Sigmoid colon (tissue), 6 donors: ENCODE measurements at regions not wholly inside any gene's neighbourhood (a gene's known extent, or its start where the extent isn't known, plus 50 kb on each side); places are given as distances from the start of the nearest gene placed in this dataset.

Source experiments
- DNase-seq: peaks from one replicate; pipeline ENCODE4 v3.0.0-alpha.2; 2019
- H3K27ac ChIP-seq, 4 donors: fragments of 200-600 bp; sonication (generic); one replicate each; pipeline ENCODE4 v1.5.1; 2016 to 2019; ENCODE audit warnings: mild to moderate bottlenecking in 1 of 4
- H3K27me3 ChIP-seq, 3 donors: fragments of 200-600 bp; sonication (generic); one replicate each; pipeline ENCODE4 v1.5.1; 2019; ENCODE audit warnings: mild to moderate bottlenecking in 1 of 3
- H3K36me3 ChIP-seq, 4 donors: fragments of 200-600 bp; sonication (generic); one replicate each; pipeline ENCODE4 v1.5.1; 2016 to 2019
- H3K4me1 ChIP-seq, 4 donors: fragments of 200-600 bp; sonication (generic); one replicate each; pipeline ENCODE4 v1.5.1; 2017 to 2019
- H3K4me3 ChIP-seq, 4 donors: fragments of 200-600 bp; sonication (generic); one replicate each; pipeline ENCODE4 v1.5.1; 2017 to 2019; ENCODE audit warnings: mild to moderate bottlenecking in 2 of 4, moderate library complexity in 1 of 4
- H3K9me3 ChIP-seq, 4 donors: fragments of 200-600 bp in 3 of 4; sonication (generic) in 3 of 4; one replicate each; pipeline versions ENCODE4 v1.5.1 to v1.6.1; 2013 to 2019
- EP300 ChIP-seq, 4 donors: sonication (generic); formaldehyde crosslinking; IDR thresholded peaks; one replicate each; pipeline ENCODE4 v1.6.1; 2017; ENCODE audit warnings: antibody characterized with exemption in 4 of 4
- POLR2A ChIP-seq, 2 donors: fragments of 450-650 bp; IDR thresholded peaks; one replicate each; pipeline ENCODE4 v1.6.1; 2016; ENCODE audit warnings: antibody characterized with exemption in 2 of 2, mild to moderate bottlenecking in 2 of 2, moderate library complexity in 2 of 2
- POLR2AphosphoS5 ChIP-seq, 4 donors: sonication (generic); formaldehyde crosslinking; IDR thresholded peaks; one replicate each; pipeline ENCODE4 v1.6.1; 2017; ENCODE audit warnings: antibody characterized with exemption in 4 of 4
- WGBS, 2 donors: extraction: QIAGEN DNeasy Blood & Tissue Kit; methylation state at CpG; one replicate each; pipeline ENCODE4 v1.1.7; 2013; 5-methylcytosine and 5-hydroxymethylcytosine counted together
- intact Hi-C: fragments of 100-400 bp; cut with DNase I; formaldehyde crosslinking; loops from one replicate; pipeline ENCODE4 v1.15.1; 2023
- TF ChIP-seq, protein P1 (sequence below), 4 experiments: fragments of 450-650 bp in 3 of 4; fragments of 200-600 bp in 1 of 4; IDR thresholded peaks; one replicate each; pipeline ENCODE4 v1.5.1; 2016 to 2019; ENCODE audit warnings: antibody characterized with exemption in 4 of 4, mild to moderate bottlenecking in 3 of 4, moderate library complexity in 2 of 4
- donor health status: healthy with polysubstance abuse.
- donor health status: healthy.

DNA sequence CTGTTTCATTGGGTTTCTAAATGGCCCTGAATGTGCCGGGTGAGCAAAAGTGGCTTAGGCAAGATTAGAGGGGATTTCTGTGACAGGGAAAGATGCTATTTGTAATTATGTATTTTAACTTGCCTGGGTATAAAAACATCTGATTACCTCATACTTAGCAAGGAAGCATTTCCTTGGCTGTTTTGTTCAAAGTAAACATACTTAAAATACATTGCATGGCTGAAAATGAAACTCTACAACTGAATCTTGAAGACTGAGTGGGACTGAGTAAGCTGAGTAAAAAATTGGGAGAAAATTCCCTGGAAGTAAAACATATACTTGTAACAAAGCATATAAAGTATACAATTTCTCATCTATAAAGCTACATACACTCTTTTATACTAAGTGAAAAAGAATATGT is 197.5 kb downstream of the IRX1 start:
- no peak for DNase-seq
- intact Hi-C loops, result no loop called here

DNA sequence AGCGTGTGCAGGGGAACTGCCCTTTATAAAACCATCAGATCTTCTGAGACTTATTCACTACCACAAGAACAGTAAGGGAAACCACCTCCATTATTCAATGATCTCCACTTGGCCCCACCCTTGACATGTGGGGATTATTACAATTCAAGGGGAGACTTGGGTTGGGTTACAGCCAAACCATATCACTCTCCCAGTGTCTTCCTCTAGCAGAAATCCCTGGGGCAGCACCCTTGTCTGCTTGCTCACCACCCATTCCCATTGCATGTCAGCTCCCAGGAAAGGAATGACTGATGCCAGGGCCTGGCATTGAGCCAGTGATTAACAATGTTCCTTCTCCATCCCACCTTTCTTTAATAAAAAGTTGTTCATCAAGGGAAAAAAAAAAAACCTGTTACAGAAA is 199.0 kb downstream of the IRX1 start:
- no peak for DNase-seq
- Histone ChIP-seq H3K4me1 (no peaks in the 10 kb centered on the region), H3K9me3 (no peaks in the 10 kb centered on the region), H3K36me3 (no peaks in the 10 kb centered on the region), H3K4me3 (no peak overlapping the region), H3K27ac (no peak overlapping the region), H3K27me3 (peaks cover 0 to 6% (median 0%) of the 10 kb centered on the region in 3 donors)
- TF ChIP-seq, protein P1, sequence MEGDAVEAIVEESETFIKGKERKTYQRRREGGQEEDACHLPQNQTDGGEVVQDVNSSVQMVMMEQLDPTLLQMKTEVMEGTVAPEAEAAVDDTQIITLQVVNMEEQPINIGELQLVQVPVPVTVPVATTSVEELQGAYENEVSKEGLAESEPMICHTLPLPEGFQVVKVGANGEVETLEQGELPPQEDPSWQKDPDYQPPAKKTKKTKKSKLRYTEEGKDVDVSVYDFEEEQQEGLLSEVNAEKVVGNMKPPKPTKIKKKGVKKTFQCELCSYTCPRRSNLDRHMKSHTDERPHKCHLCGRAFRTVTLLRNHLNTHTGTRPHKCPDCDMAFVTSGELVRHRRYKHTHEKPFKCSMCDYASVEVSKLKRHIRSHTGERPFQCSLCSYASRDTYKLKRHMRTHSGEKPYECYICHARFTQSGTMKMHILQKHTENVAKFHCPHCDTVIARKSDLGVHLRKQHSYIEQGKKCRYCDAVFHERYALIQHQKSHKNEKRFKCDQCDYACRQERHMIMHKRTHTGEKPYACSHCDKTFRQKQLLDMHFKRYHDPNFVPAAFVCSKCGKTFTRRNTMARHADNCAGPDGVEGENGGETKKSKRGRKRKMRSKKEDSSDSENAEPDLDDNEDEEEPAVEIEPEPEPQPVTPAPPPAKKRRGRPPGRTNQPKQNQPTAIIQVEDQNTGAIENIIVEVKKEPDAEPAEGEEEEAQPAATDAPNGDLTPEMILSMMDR (IDR thresholded peaks at IDR 0.05), result no peak
- TF ChIP-seq POLR2A (IDR thresholded peaks at IDR 0.05) (no peak), EP300 (IDR thresholded peaks at IDR 0.05) (no peak), POLR2AphosphoS5 (IDR thresholded peaks at IDR 0.05) (no peak)
- 94 to 98% methylated on average over 1 of the region's 1 CpG for WGBS, 2 donors
- intact Hi-C loops, result no loop called here

More for the DNA sequence above, 197.5 kb downstream of the IRX1 start:
- no peak overlapping the region for H3K4me3 ChIP-seq
- H3K4me1 ChIP-seq, result no peaks in the 10 kb centered on the region
- 79 to 82% methylated on average over 1 of the region's 1 CpG for WGBS, 2 donors
- no peaks in the 10 kb centered on the region for H3K36me3 ChIP-seq
- no peak overlapping the region for H3K27ac ChIP-seq
- H3K9me3 ChIP-seq, result no peaks in the 10 kb centered on the region
- peaks cover 0 to 6% (median 4%) of the 10 kb centered on the region in 3 donors for H3K27me3 ChIP-seq
- TF ChIP-seq POLR2A (IDR thresholded peaks at IDR 0.05), result no peak
- no peak for TF ChIP-seq POLR2AphosphoS5 (IDR thresholded peaks at IDR 0.05)
- no peak for TF ChIP-seq EP300 (IDR thresholded peaks at IDR 0.05)
- TF ChIP-seq, protein P1 (IDR thresholded peaks at IDR 0.05), result no peak

- no peak overlapping the region for H3K27ac ChIP-seq
- H3K27me3 ChIP-seq, result no peaks in the 10 kb centered on the region
- no peaks in the 10 kb centered on the region for H3K9me3 ChIP-seq
- intact Hi-C loops, result no loop called here
- TF ChIP-seq POLR2AphosphoS5 (IDR thresholded peaks at IDR 0.05) (no peak), POLR2A (IDR thresholded peaks at IDR 0.05) (no peak), EP300 (IDR thresholded peaks at IDR 0.05) (no peak)
- TF ChIP-seq, protein P1 (IDR thresholded peaks at IDR 0.05), result no peak
- DNase-seq, result no peak
- H3K36me3 ChIP-seq, result no peaks in the 10 kb centered on the region
- no peaks in the 10 kb centered on the region for H3K4me1 ChIP-seq
- WGBS, 2 donors, result 58 to 87% methylated on average over 3 of the region's 3 CpGs
- H3K4me3 ChIP-seq, result no peak overlapping the region
Observed at GRCh38 chr5:3796736-3797135, 201.1 kb downstream of the IRX1 start.

DNA sequence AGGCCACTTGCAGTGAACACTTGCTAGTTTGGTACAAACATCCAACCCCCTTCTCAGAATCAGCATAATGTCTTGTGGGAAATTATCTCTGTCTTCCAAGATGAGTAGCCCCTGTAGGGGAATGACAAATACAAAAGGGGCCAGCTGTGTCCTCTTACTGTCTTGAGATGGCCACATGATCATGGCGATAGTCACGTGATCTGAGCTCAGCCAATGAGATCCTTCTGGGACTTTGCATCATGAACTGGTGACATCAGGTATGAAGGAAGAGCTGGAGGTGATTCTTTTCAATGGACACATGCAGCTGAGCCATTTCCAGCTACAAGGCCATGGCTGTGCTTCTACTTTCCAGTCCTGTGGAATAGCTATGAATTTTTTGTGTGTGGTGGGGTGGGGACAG is 206.3 kb downstream of the IRX1 start:
- TF ChIP-seq, protein P1 (IDR thresholded peaks at IDR 0.05), result no peak
- TF ChIP-seq POLR2A (IDR thresholded peaks at IDR 0.05) (no peak), POLR2AphosphoS5 (IDR thresholded peaks at IDR 0.05) (no peak), EP300 (IDR thresholded peaks at IDR 0.05) (no peak)
- Histone ChIP-seq H3K36me3 (no peaks in the 10 kb centered on the region), H3K4me3 (no peak overlapping the region), H3K27ac (no peak overlapping the region), H3K4me1 (no peaks in the 10 kb centered on the region), H3K9me3 (no peaks in the 10 kb centered on the region), H3K27me3 (no peaks in the 10 kb centered on the region)
- no peak for DNase-seq
- intact Hi-C loops, result no loop called here
- WGBS, 2 donors, result 78 to 88% methylated on average over 2 of the region's 2 CpGs

- Histone ChIP-seq H3K27me3 (no peaks in the 10 kb centered on the region), H3K4me3 (no peak overlapping the region), H3K4me1 (no peaks in the 10 kb centered on the region), H3K27ac (no peak overlapping the region), H3K9me3 (no peaks in the 10 kb centered on the region), H3K36me3 (no peaks in the 10 kb centered on the region)
- no peak for DNase-seq
- TF ChIP-seq POLR2AphosphoS5 (IDR thresholded peaks at IDR 0.05) (no peak), EP300 (IDR thresholded peaks at IDR 0.05) (no peak), POLR2A (IDR thresholded peaks at IDR 0.05) (no peak)
- TF ChIP-seq, protein P1 (IDR thresholded peaks at IDR 0.05), result no peak
- WGBS, 2 donors, result 75 to 83% methylated on average over 4 of the region's 4 CpGs
- intact Hi-C loops, result no loop called here
Observed at GRCh38 chr5:3809455-3809854, 213.8 kb downstream of the IRX1 start.
